ENCODE measurements at regions not wholly inside any gene's neighbourhood (a gene's known extent, or its start where the extent isn't known, plus 50 kb on each side); places are given as distances from the start of the nearest gene placed in this dataset.

- Mint-ChIP-seq H3K4me3 (no peak overlapping the region), H3K27ac (no peak overlapping the region), H3K4me1 (no peaks in the 10 kb centered on the region), H3K27me3 (no peaks in the 10 kb centered on the region), H3K9me3 (ENCODE audit: insufficient read depth) (peaks cover 5% of the 10 kb centered on the region)
- DNase-seq: no peak
- Histone ChIP-seq H3K4me1 (ENCODE audit: control insufficient read depth in 2 of 2, insufficient read depth in 2 of 2, low read length in 2 of 2) (no peaks in the 10 kb centered on the region), H3K27ac (ENCODE audit: low read length in 2 of 2) (no peak overlapping the region), H3K4me2 (replicated peaks; ENCODE audit: low read depth, low read length, poor library complexity, severe bottlenecking) (no peak overlapping the region), H4K20me1 (ENCODE audit: control insufficient read depth, insufficient read depth, low read length, poor library complexity, severe bottlenecking) (no peaks in the 10 kb centered on the region), H3K79me2 (ENCODE audit: control insufficient read depth, insufficient read depth, low read length) (no peaks in the 10 kb centered on the region), H3K36me3 (replicated peaks in 1 of 2; ENCODE audit: control extremely low read depth in 1 of 2, control insufficient read depth in 1 of 2, extremely low read depth in 1 of 2, insufficient read depth in 2 of 2, low read length in 1 of 2) (no peaks in the 10 kb centered on the region), H3K27me3 (replicated peaks in 1 of 4; ENCODE audit: control extremely low read depth in 1 of 4, control insufficient read depth in 3 of 4, insufficient read depth in 4 of 4, low read length in 3 of 4) (no peaks in the 10 kb centered on the region), H3K9me3 (ENCODE audit: control extremely low read depth in 1 of 3, control insufficient read depth in 2 of 3, insufficient read depth in 1 of 3, low read length in 2 of 3) (peaks cover 0 to 8% (median 2%) of the 10 kb centered on the region in 3 donors), H3K9ac (ENCODE audit: low read length) (no peak overlapping the region), H2AFZ (ENCODE audit: insufficient read depth, low read depth, low read length, poor library complexity, severe bottlenecking) (no peak overlapping the region), H3K4me3 (ENCODE audit: control extremely low read depth in 1 of 5, extremely low read depth in 1 of 5, insufficient read depth in 1 of 5, low read depth in 2 of 5, low read length in 4 of 5) (no peak overlapping the region)
- no peak for ATAC-seq (ENCODE audit: low read depth)
- TF ChIP-seq EZH2 (IDR thresholded peaks at IDR 0.05; ENCODE audit: borderline replicate concordance, insufficient read depth, low read depth, low read length, poor library complexity, severe bottlenecking): no peak
- TF ChIP-seq, protein P1, sequence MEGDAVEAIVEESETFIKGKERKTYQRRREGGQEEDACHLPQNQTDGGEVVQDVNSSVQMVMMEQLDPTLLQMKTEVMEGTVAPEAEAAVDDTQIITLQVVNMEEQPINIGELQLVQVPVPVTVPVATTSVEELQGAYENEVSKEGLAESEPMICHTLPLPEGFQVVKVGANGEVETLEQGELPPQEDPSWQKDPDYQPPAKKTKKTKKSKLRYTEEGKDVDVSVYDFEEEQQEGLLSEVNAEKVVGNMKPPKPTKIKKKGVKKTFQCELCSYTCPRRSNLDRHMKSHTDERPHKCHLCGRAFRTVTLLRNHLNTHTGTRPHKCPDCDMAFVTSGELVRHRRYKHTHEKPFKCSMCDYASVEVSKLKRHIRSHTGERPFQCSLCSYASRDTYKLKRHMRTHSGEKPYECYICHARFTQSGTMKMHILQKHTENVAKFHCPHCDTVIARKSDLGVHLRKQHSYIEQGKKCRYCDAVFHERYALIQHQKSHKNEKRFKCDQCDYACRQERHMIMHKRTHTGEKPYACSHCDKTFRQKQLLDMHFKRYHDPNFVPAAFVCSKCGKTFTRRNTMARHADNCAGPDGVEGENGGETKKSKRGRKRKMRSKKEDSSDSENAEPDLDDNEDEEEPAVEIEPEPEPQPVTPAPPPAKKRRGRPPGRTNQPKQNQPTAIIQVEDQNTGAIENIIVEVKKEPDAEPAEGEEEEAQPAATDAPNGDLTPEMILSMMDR (IDR thresholded peaks at IDR 0.05): no peak
- intact Hi-C loops (cut with micrococcal nuclease): no loop called here
- ChIA-PET POLR2A (no interaction called here), CTCF (interaction anchor here (0.6 kb wide), 1 partner anchor 19 kb away, joined by 3 read pairs; no protein-coding TSS in a partner anchor)
- WGBS (ENCODE audit: insufficient coverage): 91% methylated on average over 3 of the region's 3 CpGs
Observed at GRCh38 chr12:17810399-17810798, 279.6 kb downstream of the RERGL start.

- DNase-seq (no peak), ATAC-seq (ENCODE audit: low read depth) (no peak)
- no peak overlapping the region for H3K9ac ChIP-seq (ENCODE audit: low read length)
- H3K9me3 Mint-ChIP-seq (ENCODE audit: insufficient read depth): peaks cover 5% of the 10 kb centered on the region
- intact Hi-C loops (cut with micrococcal nuclease): no loop called here
- no peak overlapping the region for H3K4me3 ChIP-seq (ENCODE audit: control extremely low read depth in 1 of 5, extremely low read depth in 1 of 5, insufficient read depth in 1 of 5, low read depth in 2 of 5, low read length in 4 of 5)
- peaks cover 0 to 8% (median 2%) of the 10 kb centered on the region in 3 donors for H3K9me3 ChIP-seq (ENCODE audit: control extremely low read depth in 1 of 3, control insufficient read depth in 2 of 3, insufficient read depth in 1 of 3, low read length in 2 of 3)
- H3K4me2 ChIP-seq (replicated peaks; ENCODE audit: low read depth, low read length, poor library complexity, severe bottlenecking): no peak overlapping the region
- no peak overlapping the region for H3K4me3 Mint-ChIP-seq
- H4K20me1 ChIP-seq (ENCODE audit: control insufficient read depth, insufficient read depth, low read length, poor library complexity, severe bottlenecking): no peaks in the 10 kb centered on the region
- H3K27ac ChIP-seq (ENCODE audit: low read length in 2 of 2): no peak overlapping the region
- ChIA-PET POLR2A (no interaction called here), CTCF (no interaction called here)
- no CpG with 5 or more reads among the region's 1 CpG for WGBS (ENCODE audit: insufficient coverage)
- H3K27ac Mint-ChIP-seq: no peak overlapping the region
- H3K4me1 ChIP-seq (ENCODE audit: control insufficient read depth in 2 of 2, insufficient read depth in 2 of 2, low read length in 2 of 2): no peaks in the 10 kb centered on the region
- H3K27me3 Mint-ChIP-seq: no peaks in the 10 kb centered on the region
- H3K79me2 ChIP-seq (ENCODE audit: control insufficient read depth, insufficient read depth, low read length): no peaks in the 10 kb centered on the region
- no peaks in the 10 kb centered on the region for H3K36me3 ChIP-seq (replicated peaks in 1 of 2; ENCODE audit: control extremely low read depth in 1 of 2, control insufficient read depth in 1 of 2, extremely low read depth in 1 of 2, insufficient read depth in 2 of 2, low read length in 1 of 2)
- no peaks in the 10 kb centered on the region for H3K27me3 ChIP-seq (replicated peaks in 1 of 4; ENCODE audit: control extremely low read depth in 1 of 4, control insufficient read depth in 3 of 4, insufficient read depth in 4 of 4, low read length in 3 of 4)
- H2AFZ ChIP-seq (ENCODE audit: insufficient read depth, low read depth, low read length, poor library complexity, severe bottlenecking): no peak overlapping the region
- H3K4me1 Mint-ChIP-seq: no peaks in the 10 kb centered on the region
- no peak for TF ChIP-seq EZH2 (IDR thresholded peaks at IDR 0.05; ENCODE audit: borderline replicate concordance, insufficient read depth, low read depth, low read length, poor library complexity, severe bottlenecking)
- TF ChIP-seq, protein P1 (IDR thresholded peaks at IDR 0.05): no peak
Observed at GRCh38 chr12:17809206-17809605, 280.8 kb downstream of the RERGL start.
